Calu3 (cell line): ENCODE measurements at regions not wholly inside any gene's neighbourhood (a gene's known extent, or its start where the extent isn't known, plus 50 kb on each side); places are given as distances from the start of the nearest gene placed in this dataset.

ENCODE experiments used
- BruUV-seq: library from RNA; stranded (reverse); fragments of 400-500 nt; replicated peaks from 2 replicates; lab custom pipeline; 2021; lab: Mats Ljungman, UMichigan
- CTCF ChIA-PET: fragments of 300-600 bp; sonication (Branson Sonifier 250); formaldehyde crosslinking; loops from one replicate; lab custom pipeline; 2022; ENCODE audit warnings: antibody characterized with exemption; lab: Charles Lee
- DNase-seq: peaks from one replicate; pipeline ENCODE4 v3.0.0; 2022
- H3K27ac Mint-ChIP-seq: one replicate; pipeline ENCODE4 v1.8.0; 2022; ENCODE audit warnings: mixed read lengths; ENCODE audit not compliant: unreplicated experiment
- H3K27me3 Mint-ChIP-seq: one replicate; pipeline ENCODE4 v1.8.0; 2022; ENCODE audit warnings: mixed read lengths; ENCODE audit not compliant: unreplicated experiment
- H3K36me3 Mint-ChIP-seq: one replicate; pipeline ENCODE4 v1.8.0; 2022; ENCODE audit warnings: mild to moderate bottlenecking, moderate library complexity, mixed read lengths; ENCODE audit not compliant: insufficient read depth, unreplicated experiment
- H3K4me1 Mint-ChIP-seq: one replicate; pipeline ENCODE4 v1.8.0; 2022; ENCODE audit warnings: mild to moderate bottlenecking, low read depth, mixed read lengths; ENCODE audit not compliant: unreplicated experiment
- H3K4me3 Mint-ChIP-seq: one replicate; pipeline ENCODE4 v1.8.0; 2022; ENCODE audit warnings: mild to moderate bottlenecking, low read depth, moderate library complexity, mixed read lengths; ENCODE audit not compliant: unreplicated experiment
- H3K9me3 Mint-ChIP-seq: one replicate; pipeline ENCODE4 v1.8.0; 2022; ENCODE audit warnings: low read depth, mixed read lengths; ENCODE audit not compliant: unreplicated experiment
- intact Hi-C: fragments of 100-400 bp; cut with micrococcal nuclease; formaldehyde crosslinking; loops from one replicate; pipeline ENCODE4 v1.10.0; 2022; ENCODE audit not compliant: unreplicated experiment
- TF ChIP-seq, protein P1 (sequence below): fragments of 200-600 bp; IDR thresholded peaks from one replicate; pipeline ENCODE4 v1.8.0; 2022; ENCODE audit warnings: antibody characterized with exemption; ENCODE audit not compliant: unreplicated experiment

DNA sequence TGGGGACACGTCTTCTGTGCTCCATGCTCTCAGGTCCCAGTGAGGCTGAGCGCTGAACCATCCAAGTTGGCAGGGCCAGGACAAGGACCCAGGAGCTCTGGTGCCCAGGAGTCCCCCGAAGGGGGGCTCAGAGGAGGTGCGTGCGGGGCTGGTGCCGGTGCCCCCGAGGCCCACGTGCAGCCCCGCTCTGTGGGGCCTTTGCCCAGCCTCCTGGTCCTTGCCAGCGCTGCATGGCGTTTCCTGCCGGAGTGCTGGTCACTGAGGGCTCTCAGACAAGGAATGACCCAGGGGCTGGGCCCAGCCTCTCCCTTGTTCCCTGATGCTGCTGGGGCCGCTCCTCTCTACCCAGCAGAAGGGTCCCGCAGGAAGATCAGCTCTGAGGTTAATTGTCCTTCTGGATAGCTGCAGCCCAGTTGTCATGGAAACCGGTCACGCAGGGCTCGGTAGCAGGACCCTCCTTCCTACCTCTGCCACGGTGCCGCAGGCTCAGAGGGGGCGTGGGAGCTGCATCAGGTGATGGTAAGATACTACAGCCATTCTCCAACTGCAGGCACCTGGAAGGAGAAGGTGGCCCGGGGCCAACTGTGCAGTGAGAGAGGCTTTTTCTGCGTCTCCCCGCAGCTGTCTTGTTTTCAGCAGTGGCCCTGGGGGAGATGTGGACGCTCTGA, 64.5 kb downstream of the RRM2 start:
- CTCF ChIA-PET, result no interaction called here
- Mint-ChIP-seq H3K4me1 (no peaks in the 10 kb centered on the region), H3K36me3 (peaks cover 5% of the 10 kb centered on the region), H3K27me3 (no peaks in the 10 kb centered on the region), H3K9me3 (peaks cover 6% of the 10 kb centered on the region), H3K27ac (no peak overlapping the region), H3K4me3 (no peak overlapping the region)
- TF ChIP-seq, protein P1, sequence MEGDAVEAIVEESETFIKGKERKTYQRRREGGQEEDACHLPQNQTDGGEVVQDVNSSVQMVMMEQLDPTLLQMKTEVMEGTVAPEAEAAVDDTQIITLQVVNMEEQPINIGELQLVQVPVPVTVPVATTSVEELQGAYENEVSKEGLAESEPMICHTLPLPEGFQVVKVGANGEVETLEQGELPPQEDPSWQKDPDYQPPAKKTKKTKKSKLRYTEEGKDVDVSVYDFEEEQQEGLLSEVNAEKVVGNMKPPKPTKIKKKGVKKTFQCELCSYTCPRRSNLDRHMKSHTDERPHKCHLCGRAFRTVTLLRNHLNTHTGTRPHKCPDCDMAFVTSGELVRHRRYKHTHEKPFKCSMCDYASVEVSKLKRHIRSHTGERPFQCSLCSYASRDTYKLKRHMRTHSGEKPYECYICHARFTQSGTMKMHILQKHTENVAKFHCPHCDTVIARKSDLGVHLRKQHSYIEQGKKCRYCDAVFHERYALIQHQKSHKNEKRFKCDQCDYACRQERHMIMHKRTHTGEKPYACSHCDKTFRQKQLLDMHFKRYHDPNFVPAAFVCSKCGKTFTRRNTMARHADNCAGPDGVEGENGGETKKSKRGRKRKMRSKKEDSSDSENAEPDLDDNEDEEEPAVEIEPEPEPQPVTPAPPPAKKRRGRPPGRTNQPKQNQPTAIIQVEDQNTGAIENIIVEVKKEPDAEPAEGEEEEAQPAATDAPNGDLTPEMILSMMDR, result no peak
- intact Hi-C loops, result no loop called here
- DNase-seq, result no peak
- no TSS peak for BruUV-seq

- peaks cover 6% of the 10 kb centered on the region for H3K9me3 Mint-ChIP-seq
- no peak for DNase-seq
- TF ChIP-seq, protein P1, result no peak
- intact Hi-C loops, result no loop called here
- no peak overlapping the region for H3K27ac Mint-ChIP-seq
- no peaks in the 10 kb centered on the region for H3K4me1 Mint-ChIP-seq
- CTCF ChIA-PET, result no interaction called here
- peaks cover 5% of the 10 kb centered on the region for H3K36me3 Mint-ChIP-seq
- BruUV-seq, result no TSS peak
- H3K27me3 Mint-ChIP-seq, result no peaks in the 10 kb centered on the region
- H3K4me3 Mint-ChIP-seq, result no peak overlapping the region
Observed at GRCh38 chr2:10187661-10188060, 65.1 kb downstream of the RRM2 start.

DNA sequence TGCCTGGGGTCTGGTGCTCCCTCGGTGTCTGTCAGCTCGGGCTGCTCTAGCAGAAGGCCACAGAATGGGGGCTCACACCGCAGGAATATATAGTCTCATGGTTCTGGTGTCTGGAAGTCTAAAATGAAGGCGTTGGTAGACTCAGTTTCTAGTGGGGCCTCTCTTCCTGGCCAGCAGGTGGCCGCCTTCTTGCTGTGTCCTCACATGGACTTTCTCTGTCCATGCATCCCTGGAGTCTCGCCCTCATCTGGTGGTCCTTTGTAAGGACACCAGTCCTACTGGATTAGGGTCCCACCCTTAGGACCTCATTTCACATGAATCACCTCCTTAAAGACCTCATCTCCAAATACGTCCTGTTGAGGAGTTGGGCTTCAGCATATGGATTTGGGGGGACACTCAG, 65.7 kb downstream of the RRM2 start:
- BruUV-seq, result no TSS peak
- Mint-ChIP-seq H3K27me3 (no peaks in the 10 kb centered on the region), H3K9me3 (peaks cover 6% of the 10 kb centered on the region), H3K36me3 (peaks cover 5% of the 10 kb centered on the region), H3K4me1 (no peaks in the 10 kb centered on the region), H3K27ac (no peak overlapping the region), H3K4me3 (no peak overlapping the region)
- intact Hi-C loops, result no loop called here
- TF ChIP-seq, protein P1, result no peak
- no peak for DNase-seq
- CTCF ChIA-PET, result no interaction called here

GRCh38 chr2:10188729-10189305, 66.3 kb downstream of the RRM2 start:
- Mint-ChIP-seq H3K27me3 (no peaks in the 10 kb centered on the region), H3K4me3 (no peak overlapping the region), H3K27ac (no peak overlapping the region), H3K9me3 (peaks cover 6% of the 10 kb centered on the region), H3K4me1 (no peaks in the 10 kb centered on the region), H3K36me3 (peaks cover 5% of the 10 kb centered on the region)
- no TSS peak for BruUV-seq
- intact Hi-C loops, result no loop called here
- CTCF ChIA-PET, result no interaction called here
- no peak for DNase-seq
- TF ChIP-seq, protein P1, result no peak
